Type B pancreatic cell (in vitro differentiated cells): ENCODE measurements at regions not wholly inside any gene's neighbourhood (a gene's known extent, or its start where the extent isn't known, plus 50 kb on each side); places are given as distances from the start of the nearest gene placed in this dataset.
"Not testable (repeated sequence)": the region's sequence is repeated elsewhere in the genome, so short reads cannot be mapped to it uniquely, and the experiment has no call there.

Experiments
- DNase-seq: peaks from one replicate; pipeline ENCODE4 v3.0.0; 2021; ENCODE audit warnings: mixed read lengths; ENCODE audit not compliant: unreplicated experiment; ENCODE audit errors: extremely low spot score
- H3K27ac Mint-ChIP-seq: 2 replicates; pipeline ENCODE4 v1.8.0; 2021; ENCODE audit warnings: mild to moderate bottlenecking, mixed read lengths
- H3K27me3 Mint-ChIP-seq: 2 replicates; pipeline ENCODE4 v1.8.0; 2021; ENCODE audit warnings: mixed read lengths
- H3K36me3 Mint-ChIP-seq: 2 replicates; pipeline ENCODE4 v1.8.0; 2021; ENCODE audit warnings: mixed read lengths
- H3K4me1 Mint-ChIP-seq: one replicate; pipeline ENCODE4 v1.8.0; 2021; ENCODE audit warnings: mixed read lengths; ENCODE audit not compliant: unreplicated experiment
- H3K4me3 Mint-ChIP-seq: 2 replicates; pipeline ENCODE4 v1.8.0; 2021; ENCODE audit warnings: mild to moderate bottlenecking, mixed read lengths
- H3K9me3 Mint-ChIP-seq: 2 replicates; pipeline ENCODE4 v1.8.0; 2021; ENCODE audit warnings: mixed read lengths
- CTCF ChIP-seq: fragments of 200-600 bp; sonication (generic); conservative IDR thresholded peaks from 2 replicates; pipeline ENCODE4 v1.5.0; 2021; ENCODE audit warnings: antibody characterized with exemption, mild to moderate bottlenecking

GRCh38 chr4:147250062-147250461, 230.8 kb upstream of the EDNRA start:
- H3K36me3 Mint-ChIP-seq: no peaks in the 10 kb centered on the region
- no peak for DNase-seq
- H3K9me3 Mint-ChIP-seq: peaks cover 5% of the 10 kb centered on the region
- no peak overlapping the region for H3K4me3 Mint-ChIP-seq
- H3K27ac Mint-ChIP-seq: no peak overlapping the region
- TF ChIP-seq CTCF: no peak
- peaks cover 7% of the 10 kb centered on the region for H3K4me1 Mint-ChIP-seq
- H3K27me3 Mint-ChIP-seq: no peaks in the 10 kb centered on the region

DNA sequence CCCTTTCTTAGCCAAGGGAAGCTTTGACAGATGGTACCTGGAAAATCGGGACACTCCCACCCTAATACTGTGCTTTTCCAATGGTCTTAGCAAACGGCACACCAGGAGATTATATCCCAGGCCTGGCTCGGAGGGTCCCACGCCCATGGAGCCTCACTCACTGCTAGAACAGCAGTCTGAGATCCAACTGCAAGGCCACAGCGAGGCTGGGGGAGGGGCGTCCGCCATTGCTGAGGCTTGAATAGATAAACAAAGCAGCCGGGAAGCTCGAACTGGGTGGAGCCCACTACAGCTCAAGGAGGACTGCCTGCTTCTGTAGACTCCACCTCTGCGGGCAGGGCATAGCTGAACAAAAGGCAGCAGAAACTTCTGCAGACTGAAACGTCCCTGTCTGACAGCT, 225.6 kb upstream of the EDNRA start:
- H3K9me3 Mint-ChIP-seq, H3K36me3 Mint-ChIP-seq, H3K4me3 Mint-ChIP-seq, DNase-seq, H3K27me3 Mint-ChIP-seq, H3K4me1 Mint-ChIP-seq, H3K27ac Mint-ChIP-seq: not testable (repeated sequence)

DNA sequence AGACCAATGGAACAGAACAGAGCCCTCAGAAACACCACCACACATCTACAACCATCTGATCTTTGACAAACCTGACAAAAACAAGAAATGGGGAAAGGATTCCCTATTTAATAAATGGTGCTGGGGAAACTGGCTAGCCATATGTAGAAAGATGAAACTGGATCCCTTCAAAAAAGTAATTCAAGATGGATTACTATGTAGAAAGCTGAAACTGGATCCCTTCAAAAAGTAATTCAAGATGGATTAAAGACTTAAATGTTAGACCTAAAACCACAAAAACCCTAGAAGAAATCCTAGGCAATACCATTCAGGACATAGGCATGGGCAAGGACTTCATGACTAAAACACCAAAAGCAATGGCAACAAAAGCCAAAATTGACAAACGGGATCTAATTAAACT, 221.6 kb upstream of the EDNRA start:
- not testable (repeated sequence) for H3K4me1 Mint-ChIP-seq, H3K27ac Mint-ChIP-seq

DNA sequence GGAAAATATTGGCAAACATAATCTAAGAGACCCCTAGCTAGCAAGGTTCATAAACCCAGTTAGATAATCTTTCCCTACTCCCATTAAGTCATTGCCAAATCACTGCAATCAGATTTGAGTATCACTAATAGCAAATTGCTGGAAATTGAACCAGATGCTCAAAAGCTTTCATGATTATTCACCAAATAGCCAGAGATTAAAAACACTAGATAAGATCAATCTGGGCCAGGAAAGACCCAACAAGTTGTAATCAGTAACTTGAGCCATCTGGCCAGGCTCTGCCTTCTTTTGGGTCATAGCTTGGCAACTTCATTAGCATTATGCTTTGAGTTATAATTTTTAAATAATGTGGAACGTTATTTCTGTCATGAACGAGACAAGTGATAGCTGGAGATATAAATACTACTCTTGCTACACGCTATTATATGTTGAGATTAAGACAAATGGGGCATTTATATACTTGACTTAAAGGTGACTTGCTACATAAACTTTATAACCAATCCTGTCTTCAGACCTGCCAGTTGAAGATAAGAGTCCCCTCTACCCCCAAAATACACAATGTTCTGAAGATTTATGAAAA, 196.6 kb upstream of the EDNRA start:
- Mint-ChIP-seq H3K9me3 (no peaks in the 10 kb centered on the region), H3K36me3 (no peaks in the 10 kb centered on the region), H3K4me3 (no peak overlapping the region), H3K27me3 (no peaks in the 10 kb centered on the region), H3K4me1 (peaks cover 20% of the 10 kb centered on the region), H3K27ac (no peak overlapping the region)
- DNase-seq: no peak
- TF ChIP-seq CTCF: no peak

More for the DNA sequence above, 221.6 kb upstream of the EDNRA start:
- H3K36me3 Mint-ChIP-seq, DNase-seq, H3K27me3 Mint-ChIP-seq, H3K4me3 Mint-ChIP-seq, H3K9me3 Mint-ChIP-seq: not testable (repeated sequence)

DNA sequence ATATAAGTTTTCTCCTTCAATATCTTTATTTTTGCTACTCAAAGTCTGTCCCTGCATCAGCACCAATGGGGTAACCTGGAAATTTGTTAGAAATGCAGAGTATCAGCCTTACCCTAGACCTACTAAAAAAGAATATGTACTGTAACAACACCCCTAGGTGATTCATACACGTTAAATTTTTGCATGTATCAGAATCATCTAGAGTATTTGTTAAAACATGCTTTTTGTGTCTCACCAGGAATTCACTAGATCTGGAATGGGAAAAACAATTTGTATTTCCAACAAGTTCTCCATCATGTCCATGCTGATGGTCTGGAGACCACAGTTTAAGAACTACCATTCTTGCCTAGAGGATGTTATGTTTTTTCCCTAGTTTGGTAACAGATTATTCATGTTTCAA, 196.0 kb upstream of the EDNRA start:
- H3K9me3 Mint-ChIP-seq: no peaks in the 10 kb centered on the region
- no peaks in the 10 kb centered on the region for H3K27me3 Mint-ChIP-seq
- peaks cover 20% of the 10 kb centered on the region for H3K4me1 Mint-ChIP-seq
- TF ChIP-seq CTCF: no peak
- H3K4me3 Mint-ChIP-seq: no peak overlapping the region
- no peak overlapping the region for H3K27ac Mint-ChIP-seq
- no peak for DNase-seq
- no peaks in the 10 kb centered on the region for H3K36me3 Mint-ChIP-seq

DNA sequence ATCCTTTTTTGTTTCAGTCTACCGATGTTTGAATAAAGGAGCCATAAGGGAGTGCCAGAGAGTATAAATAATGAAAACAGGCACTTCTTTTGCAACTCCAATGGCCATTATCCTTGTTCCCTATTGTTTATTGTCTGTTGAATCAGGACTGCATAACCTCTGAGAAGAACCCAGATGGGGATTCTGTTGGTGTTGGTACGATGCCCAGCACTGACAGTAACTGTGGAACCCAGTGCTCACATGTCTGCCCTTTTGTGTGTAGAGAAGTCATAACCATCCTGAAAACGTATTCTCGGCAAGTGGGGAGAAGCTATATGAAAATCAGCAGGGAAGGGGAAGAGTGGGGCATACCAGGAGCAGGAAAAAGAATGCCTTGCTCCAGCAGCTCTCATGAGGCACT, 195.1 kb upstream of the EDNRA start:
- H3K9me3 Mint-ChIP-seq: no peaks in the 10 kb centered on the region
- no peak overlapping the region for H3K4me3 Mint-ChIP-seq
- H3K27ac Mint-ChIP-seq: no peak overlapping the region
- no peaks in the 10 kb centered on the region for H3K36me3 Mint-ChIP-seq
- H3K27me3 Mint-ChIP-seq: no peaks in the 10 kb centered on the region
- TF ChIP-seq CTCF: no peak
- DNase-seq: no peak
- H3K4me1 Mint-ChIP-seq: peaks cover 20% of the 10 kb centered on the region
